ENCODE measurements at regions not wholly inside any gene's neighbourhood (a gene's known extent, or its start where the extent isn't known, plus 50 kb on each side); places are given as distances from the start of the nearest gene placed in this dataset.

GRCh38 chr5:60208716-60209115, 315.2 kb upstream of the PDE4D start:
- TF ChIP-seq POLR2AphosphoS5 (IDR thresholded peaks at IDR 0.05; ENCODE audit: low read depth, low read length) (no peak), POLR2A (IDR thresholded peaks at IDR 0.05; ENCODE audit: low read depth, low read length) (no peak)

Data from GM12891 (cell line).